Left ventricle myocardium inferior (tissue), 1 donor: ENCODE measurements at regions not wholly inside any gene's neighbourhood (a gene's known extent, or its start where the extent isn't known, plus 50 kb on each side); places are given as distances from the start of the nearest gene placed in this dataset.

Source experiments
- DNase-seq: peaks from one replicate; pipeline ENCODE4 v3.0.0-alpha.2; 2020
- H3K27ac ChIP-seq: fragments of 200-600 bp; replicated peaks from 2 replicates; pipeline ENCODE4 v1.8.0; 2021
- H3K27me3 ChIP-seq: fragments of 200-600 bp; 2 replicates; pipeline ENCODE4 v1.8.0; 2021; ENCODE audit warnings: low read depth
- H3K36me3 ChIP-seq: fragments of 200-600 bp; 2 replicates; pipeline ENCODE4 v1.8.0; 2021
- H3K4me1 ChIP-seq: fragments of 200-600 bp; 2 replicates; pipeline ENCODE4 v1.8.0; 2021
- H3K4me3 ChIP-seq: fragments of 200-600 bp; 2 replicates; pipeline ENCODE4 v1.8.0; 2021; ENCODE audit warnings: mild to moderate bottlenecking, moderate library complexity
- H3K9me3 ChIP-seq: fragments of 200-600 bp; replicated peaks from 2 replicates; pipeline ENCODE4 v1.8.0; 2021
- CTCF ChIP-seq: fragments of 200-600 bp; IDR thresholded peaks from 2 replicates; pipeline ENCODE4 v1.8.0; 2021; ENCODE audit warnings: antibody characterized with exemption, mild to moderate bottlenecking, borderline replicate concordance
- intact Hi-C: fragments of 100-400 bp; cut with micrococcal nuclease; formaldehyde crosslinking; loops from one replicate; pipeline ENCODE4 v1.11.0; 2022
- donor health status: DM: no; HTN: yes; CAD: no; lungs with severe emphysema.

- H3K9me3 ChIP-seq, result peaks cover 7% of the 10 kb centered on the region
- H3K4me3 ChIP-seq, result no peak overlapping the region
- no peak overlapping the region for H3K27ac ChIP-seq
- no peaks in the 10 kb centered on the region for H3K36me3 ChIP-seq
- H3K4me1 ChIP-seq, result no peaks in the 10 kb centered on the region
- intact Hi-C loops, result no loop called here
- H3K27me3 ChIP-seq, result peaks cover 38% of the 10 kb centered on the region
- no peak for TF ChIP-seq CTCF
- peak; percentile 1 for DNase-seq
Measured at GRCh38 chr22:48711031-48711431, 1116.6 kb downstream of the BRD1 start.

GRCh38 chr22:48710410-48710809, 1117.3 kb downstream of the BRD1 start:
- TF ChIP-seq CTCF, result no peak
- Histone ChIP-seq H3K27me3 (peaks cover 44% of the 10 kb centered on the region), H3K4me3 (no peak overlapping the region), H3K4me1 (no peaks in the 10 kb centered on the region), H3K9me3 (peaks cover under 1% of the 10 kb centered on the region), H3K36me3 (no peaks in the 10 kb centered on the region), H3K27ac (no peak overlapping the region)
- peak; percentile 5 for DNase-seq
- intact Hi-C loops, result no loop called here

- Histone ChIP-seq H3K27ac (no peak overlapping the region), H3K4me3 (no peak overlapping the region), H3K9me3 (no peaks in the 10 kb centered on the region), H3K36me3 (no peaks in the 10 kb centered on the region), H3K4me1 (no peaks in the 10 kb centered on the region), H3K27me3 (peaks cover 49% of the 10 kb centered on the region)
- peak; percentile 2 for DNase-seq
- intact Hi-C loops, result no loop called here
- TF ChIP-seq CTCF, result no peak
Measured at GRCh38 chr22:48709976-48710375, 1117.7 kb downstream of the BRD1 start.

- TF ChIP-seq CTCF, result no peak
- peaks cover 50% of the 10 kb centered on the region for H3K27me3 ChIP-seq
- H3K27ac ChIP-seq, result no peak overlapping the region
- H3K4me1 ChIP-seq, result no peaks in the 10 kb centered on the region
- intact Hi-C loops, result no loop called here
- no peaks in the 10 kb centered on the region for H3K36me3 ChIP-seq
- no peaks in the 10 kb centered on the region for H3K9me3 ChIP-seq
- peak; percentile 4 for DNase-seq
- H3K4me3 ChIP-seq, result no peak overlapping the region
Measured at GRCh38 chr22:48709453-48709852, 1118.2 kb downstream of the BRD1 start.

- peaks cover 50% of the 10 kb centered on the region for H3K27me3 ChIP-seq
- no peaks in the 10 kb centered on the region for H3K36me3 ChIP-seq
- no peak overlapping the region for H3K4me3 ChIP-seq
- no peak for TF ChIP-seq CTCF
- no peaks in the 10 kb centered on the region for H3K4me1 ChIP-seq
- peak; percentile 5 for DNase-seq
- no peak overlapping the region for H3K27ac ChIP-seq
- intact Hi-C loops, result no loop called here
- H3K9me3 ChIP-seq, result no peaks in the 10 kb centered on the region
Measured at GRCh38 chr22:48708558-48709245, 1119.0 kb downstream of the BRD1 start.
